HT1080 (cell line): ENCODE measurements at regions not wholly inside any gene's neighbourhood (a gene's known extent, or its start where the extent isn't known, plus 50 kb on each side); places are given as distances from the start of the nearest gene placed in this dataset. TPM values are rescaled to one million over a fixed set of nuclear protein-coding genes. Genes with fewer than 3 reads are reported as not detected.

ENCODE experiments used
- DNase-seq: peaks from one replicate; pipeline ENCODE4 v3.0.0-alpha.2; 2015; ENCODE audit warnings: low read depth
- small RNA-seq: library from RNA; depleted of rRNA; stranded (forward); fragments of <200 nt; gene quantifications from one replicate; pipeline ENCODE3, GENCODE V24; 2014

DNA sequence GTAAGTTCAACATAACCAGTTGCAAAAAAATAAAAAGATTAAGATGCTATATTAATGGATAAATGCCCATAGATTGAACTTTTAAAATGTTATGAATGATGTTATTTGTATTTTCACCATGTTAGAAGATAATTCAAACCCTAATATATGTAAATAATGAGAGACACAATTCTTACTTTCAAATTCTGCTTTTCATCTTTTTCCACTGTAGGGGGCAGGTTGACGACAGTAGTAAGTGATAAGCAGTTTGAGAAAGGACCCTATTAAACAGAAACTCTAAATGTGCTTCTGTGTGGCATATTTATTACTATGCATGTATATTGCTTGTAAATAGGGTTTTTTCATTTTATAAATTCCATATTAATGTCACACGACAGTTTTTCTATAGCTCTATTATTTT lies 591.1 kb downstream of the SEMA5A start:
- peak; percentile 11 for DNase-seq

DNA sequence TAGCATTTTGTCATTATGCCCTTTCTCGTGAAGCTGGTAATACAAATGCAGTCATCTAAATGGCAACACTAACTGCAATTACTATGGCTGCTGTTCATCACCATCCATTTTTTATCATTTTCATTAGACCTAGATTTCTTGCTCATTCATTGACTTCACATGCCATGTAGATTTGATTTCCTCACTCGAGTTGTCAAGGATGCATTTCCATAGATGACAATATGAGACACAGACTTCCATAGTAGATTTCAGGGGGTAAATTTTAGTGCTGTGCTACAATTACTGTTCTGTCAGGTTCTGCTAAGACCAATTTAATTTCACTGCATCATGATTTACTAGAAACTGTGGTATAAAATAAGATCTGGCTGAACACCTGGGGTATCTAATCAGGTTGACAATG lies 589.2 kb downstream of the SEMA5A start:
- DNase-seq: no peak

DNA sequence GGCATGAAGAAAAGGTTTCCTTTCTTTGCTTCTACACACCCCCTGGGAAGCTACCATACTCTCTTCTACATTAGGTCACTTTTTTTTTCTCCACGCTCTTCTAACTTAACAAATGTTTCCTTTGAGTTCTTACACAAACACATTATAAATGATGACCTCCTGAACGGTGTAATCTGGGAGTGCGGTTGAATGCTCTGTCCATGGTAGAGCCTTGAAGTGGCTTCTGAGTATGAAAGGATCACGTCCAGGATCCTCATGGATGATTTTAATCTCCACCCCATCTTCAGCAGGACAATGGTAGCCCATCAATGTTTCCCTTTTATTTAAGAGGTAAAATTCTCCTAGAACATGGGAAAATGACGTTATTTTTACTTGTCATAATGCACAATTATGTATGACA lies 587.3 kb downstream of the SEMA5A start:
- DNase-seq: no peak

DNA sequence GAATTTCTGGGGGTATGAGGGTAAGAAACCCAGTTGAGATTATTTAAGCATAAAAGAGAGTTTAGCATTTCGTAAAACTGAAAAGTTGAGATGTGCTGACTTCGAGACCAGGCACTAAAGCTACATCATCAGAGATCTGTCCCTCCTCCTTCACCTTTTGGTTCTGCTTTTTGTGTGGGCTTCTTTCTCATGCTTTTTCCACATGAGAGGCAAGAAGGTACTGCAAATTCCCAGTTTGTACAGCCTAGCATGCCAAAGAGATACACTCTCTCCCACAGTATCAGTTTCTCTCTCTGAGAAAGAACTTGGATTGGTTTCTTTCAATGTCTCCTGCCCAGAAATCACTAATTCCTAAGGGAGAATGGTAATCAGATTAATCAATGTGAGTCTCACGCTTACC lies 584.7 kb downstream of the SEMA5A start:
- no peak for DNase-seq

DNA sequence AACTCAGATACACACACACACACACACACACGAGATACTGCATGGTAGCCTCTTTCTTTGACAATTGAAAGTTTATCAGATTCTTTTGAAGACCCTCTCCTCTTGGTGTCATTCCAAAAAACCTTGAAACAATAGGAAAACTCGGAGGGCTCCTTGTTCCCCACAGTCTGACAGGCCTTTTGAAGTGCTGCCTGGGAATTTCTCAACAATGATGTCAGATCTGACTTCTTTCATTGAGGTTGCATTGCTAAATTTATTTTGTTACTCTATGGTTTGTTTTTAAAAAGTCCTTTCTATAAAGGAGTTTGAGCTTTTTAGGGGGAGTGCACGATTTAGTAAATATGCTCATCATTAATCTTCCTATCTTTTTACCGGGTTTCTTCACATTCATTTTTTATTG lies 583.9 kb downstream of the SEMA5A start:
- no peak for DNase-seq

DNA sequence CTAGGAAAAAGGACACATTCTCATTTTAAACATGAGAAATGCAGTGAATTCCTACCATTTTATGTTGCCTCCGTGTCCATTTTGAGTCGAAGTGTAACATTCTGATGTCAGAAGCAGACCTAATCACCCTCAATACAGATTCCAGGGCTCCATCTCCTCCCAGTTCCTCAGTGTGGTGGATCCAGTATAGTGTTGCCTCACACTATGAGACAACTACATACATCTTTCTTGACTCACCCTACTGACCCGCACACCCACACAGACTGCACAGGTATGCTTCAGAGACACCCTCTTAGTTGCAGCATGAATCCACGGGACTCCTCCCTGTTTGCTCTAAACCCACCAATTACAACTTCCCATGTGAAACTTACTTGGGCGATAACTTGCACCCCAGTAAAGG lies 564.9 kb downstream of the SEMA5A start:
- DNase-seq: peak; percentile 8

DNA sequence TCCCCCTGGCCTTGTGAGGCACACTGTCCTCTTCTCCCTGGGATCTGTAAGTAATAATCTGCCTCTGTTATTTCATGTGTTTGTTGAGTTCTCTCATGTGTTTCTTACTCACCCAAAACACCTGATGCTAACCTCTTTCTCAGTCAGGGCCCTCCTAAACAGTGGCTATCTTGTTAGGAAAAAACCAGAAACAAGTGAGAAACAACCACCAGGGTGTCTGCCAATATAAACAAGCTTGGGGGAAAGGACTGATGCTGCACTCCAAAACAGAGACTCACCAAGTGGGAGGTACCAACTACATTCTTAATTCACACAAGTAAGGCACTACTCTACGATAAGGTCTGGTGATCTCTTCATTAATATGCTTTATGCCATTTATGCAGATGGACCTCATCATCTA lies 564.4 kb downstream of the SEMA5A start:
- peak; percentile 62 for DNase-seq

DNA sequence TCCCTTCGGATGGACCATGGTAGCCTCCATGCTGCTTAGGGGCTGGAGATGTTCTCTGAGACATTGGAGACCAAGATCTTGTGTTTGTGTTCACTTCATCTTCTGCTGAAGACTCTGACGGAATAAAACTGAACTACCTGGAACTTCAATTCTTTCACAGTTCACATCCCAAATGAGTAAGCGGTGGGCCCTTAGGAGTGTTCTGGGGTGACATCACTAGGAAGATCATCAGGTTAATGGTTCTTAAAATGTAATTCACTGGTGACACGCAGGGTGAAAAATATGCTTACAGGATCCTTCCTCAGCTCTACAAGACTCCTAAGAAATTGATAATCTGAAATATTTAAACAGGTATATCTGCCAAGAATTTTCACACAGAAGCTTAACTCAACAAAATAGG lies 561.5 kb downstream of the SEMA5A start:
- DNase-seq: no peak

Small RNA genes lying in the stretch of these regions (small RNA-seq; reads per million reads assigned to genes)
- gene AC091895.1 (not detected), gene AC091912.1 (not detected), gene AC091912.2 (not detected), gene AC091932.2 (not detected), gene AC091932.4 (not detected), gene AC091953.1 (not detected), gene AC091953.2 (not detected), gene AC091953.3 (not detected), gene AC091953.5 (not detected), gene AC091965.3 (not detected), gene RNU1-76P (not detected)
